H1 (cell line): ENCODE measurements at regions not wholly inside any gene's neighbourhood (a gene's known extent, or its start where the extent isn't known, plus 50 kb on each side); places are given as distances from the start of the nearest gene placed in this dataset.
A peak's percentile ranks its signal among the peaks of the same experiment; 100 is the strongest.

Experiments used
- CTCF ChIA-PET: fragments of 300-600 bp; sonication (Branson Sonifier 250); formaldehyde crosslinking; loops from one replicate; lab custom pipeline; 2021; ENCODE audit not compliant: partially characterized antibody; lab: Charles Lee
- POLR2A ChIA-PET: fragments of 300-600 bp; sonication (Branson Sonifier 250); formaldehyde crosslinking; loops from one replicate; lab custom pipeline; 2021; ENCODE audit warnings: inconsistent platforms; ENCODE audit not compliant: partially characterized antibody; lab: Charles Lee
- DNase-seq, 2 experiments: peaks; one replicate each; pipeline versions ENCODE4 v3.0.0 to v3.0.0-alpha.2; 2010 to 2022; ENCODE audit warnings: low spot score in 2 of 2, low read depth in 1 of 2, mixed read lengths in 1 of 2
- FAIRE-seq: peaks from 2 replicates; lab custom pipeline; 2011; peaks lifted over from hg19 to GRCh38; lab: Jason Lieb, UNC
- H2AFZ ChIP-seq: 2 replicates; pipeline ENCODE4 v1.8.1; 2012; ENCODE audit warnings: low read length, inconsistent platforms
- H2AK5ac ChIP-seq: 2 replicates; pipeline ENCODE4 v1.6.1; 2013; ENCODE audit warnings: low read depth, low read length
- H2BK120ac ChIP-seq: replicated peaks from 2 replicates; pipeline ENCODE3; 2013; ENCODE audit warnings: low read depth, low read length, inconsistent platforms
- H2BK12ac ChIP-seq: 2 replicates; pipeline ENCODE4 v1.6.1; 2013; ENCODE audit warnings: low read depth, low read length
- H2BK15ac ChIP-seq: 2 replicates; pipeline ENCODE4 v1.6.1; 2013; ENCODE audit warnings: low read length
- H2BK20ac ChIP-seq: 2 replicates; pipeline ENCODE4 v1.6.1; 2013; ENCODE audit warnings: low read length
- H2BK5ac ChIP-seq: 2 replicates; pipeline ENCODE4 v1.6.1; 2013; ENCODE audit warnings: low read depth, low read length
- H3K14ac ChIP-seq: 2 replicates; pipeline ENCODE4 v1.6.1; 2013; ENCODE audit warnings: inconsistent platforms; ENCODE audit not compliant: insufficient read length
- H3K18ac ChIP-seq: 2 replicates; pipeline ENCODE4 v1.6.1; 2013; ENCODE audit warnings: low read length; ENCODE audit errors: extremely low read depth
- H3K23ac ChIP-seq: 2 replicates; pipeline ENCODE4 v1.6.1; 2013; ENCODE audit warnings: inconsistent platforms; ENCODE audit not compliant: insufficient read length
- H3K23me2 ChIP-seq: 2 replicates; pipeline ENCODE4 v1.6.1; 2013; ENCODE audit warnings: low read depth, low read length
- H3K27ac ChIP-seq: 2 replicates; pipeline ENCODE4 v1.6.1; 2011; ENCODE audit warnings: low read depth, low read length, inconsistent platforms
- H3K27me3 ChIP-seq, 4 experiments: replicated peaks in 1 of 4; 1 replicate in 1 of 4; 2 replicates in 3 of 4; pipeline versions ENCODE4 v1.6.1 to v1.8.1; 2011 to 2013; ENCODE audit warnings: low read length in 3 of 4, mild to moderate bottlenecking in 3 of 4, inconsistent platforms in 2 of 4, mixed read lengths in 2 of 4, moderate library complexity in 1 of 4; ENCODE audit not compliant: control insufficient read depth in 3 of 4, insufficient read depth in 3 of 4; ENCODE audit errors: extremely low read depth in 1 of 4
- H3K36me3 ChIP-seq, 4 experiments: 2 replicates each; pipeline versions ENCODE4 v1.6.1 to v1.8.1; 2011 to 2013; ENCODE audit warnings: mild to moderate bottlenecking in 4 of 4, low read length in 3 of 4, moderate library complexity in 2 of 4, control low read depth in 1 of 4, inconsistent platforms in 1 of 4; ENCODE audit not compliant: insufficient read depth in 4 of 4, control insufficient read depth in 2 of 4
- H3K4ac ChIP-seq: replicated peaks from 2 replicates; pipeline ENCODE3; 2013; ENCODE audit warnings: low read length, low read depth, mixed read lengths, inconsistent platforms; ENCODE audit not compliant: insufficient read length
- H3K4me1 ChIP-seq, 4 experiments: replicated peaks in 1 of 4; 1 replicate in 1 of 4; 2 replicates in 3 of 4; pipeline versions ENCODE4 v1.6.1 to v1.8.1; 2011 to 2013; ENCODE audit warnings: low read length in 3 of 4, inconsistent platforms in 2 of 4, mixed read lengths in 1 of 4; ENCODE audit not compliant: insufficient read depth in 4 of 4, control insufficient read depth in 3 of 4
- H3K4me2 ChIP-seq, 2 experiments: 2 replicates each; pipeline versions ENCODE4 v1.6.1 to v1.8.1; 2011 to 2013; ENCODE audit warnings: low read depth in 2 of 2, low read length in 2 of 2, control low read depth in 1 of 2, inconsistent platforms in 1 of 2, mild to moderate bottlenecking in 1 of 2; ENCODE audit not compliant: insufficient read depth in 1 of 2
- H3K4me3 ChIP-seq, 4 experiments: fragments of 200-600, 300-600 bp in 1 of 4; sonication (generic), shearing (Covaris generic), sonication (Bioruptor Twin) in 1 of 4; 2 replicates each; pipeline versions ENCODE4 v1.5.1 to v1.8.1; 2011 to 2016; ENCODE audit warnings: low read length in 4 of 4, low read depth in 3 of 4, control low read depth in 2 of 4, inconsistent platforms in 2 of 4, mild to moderate bottlenecking in 2 of 4, mixed read lengths in 1 of 4, moderate library complexity in 1 of 4; ENCODE audit not compliant: insufficient read depth in 2 of 4; ENCODE audit errors: extremely low read depth in 1 of 4
- H3K56ac ChIP-seq: replicated peaks from 2 replicates; pipeline ENCODE3; 2013; ENCODE audit warnings: low read depth, mild to moderate bottlenecking, mixed read lengths, low read length, inconsistent platforms; ENCODE audit not compliant: insufficient read length
- H3K79me1 ChIP-seq: 2 replicates; pipeline ENCODE4 v1.6.1; 2013; ENCODE audit warnings: low read depth, low read length, control low read depth
- H3K79me2 ChIP-seq, 2 experiments: 2 replicates each; pipeline versions ENCODE4 v1.6.1 to v1.8.1; 2012 to 2013; ENCODE audit warnings: low read length in 2 of 2, mild to moderate bottlenecking in 2 of 2, inconsistent platforms in 1 of 2; ENCODE audit not compliant: insufficient read depth in 2 of 2, control insufficient read depth in 1 of 2
- H3K9ac ChIP-seq, 4 experiments: replicated peaks in 1 of 4; 1 replicate in 1 of 4; 2 replicates in 3 of 4; pipeline versions ENCODE4 v1.6.1 to v1.8.1; 2011 to 2013; ENCODE audit warnings: low read depth in 3 of 4, low read length in 3 of 4, control low read depth in 2 of 4, mild to moderate bottlenecking in 2 of 4, moderate library complexity in 2 of 4, inconsistent platforms in 1 of 4; ENCODE audit errors: extremely low read depth in 1 of 4
- H3K9me3 ChIP-seq, 2 experiments: 2 replicates each; pipeline versions ENCODE4 v1.6.1 to v1.8.1; 2012 to 2013; ENCODE audit warnings: mild to moderate bottlenecking in 2 of 2, moderate library complexity in 2 of 2, control low read depth in 1 of 2, inconsistent platforms in 1 of 2, low read depth in 1 of 2, low read length in 1 of 2, mixed read lengths in 1 of 2; ENCODE audit not compliant: insufficient read depth in 2 of 2
- H4K20me1 ChIP-seq, 2 experiments: replicated peaks in 1 of 2; 2 replicates each; pipeline versions ENCODE3 to v1.8.1; 2011 to 2013; ENCODE audit warnings: inconsistent platforms in 2 of 2, low read length in 2 of 2, mild to moderate bottlenecking in 1 of 2; ENCODE audit not compliant: insufficient read depth in 2 of 2, control insufficient read depth in 1 of 2
- H4K5ac ChIP-seq: 2 replicates; pipeline ENCODE4 v1.6.1; 2013; ENCODE audit warnings: low read length, low read depth, mixed read lengths, inconsistent platforms; ENCODE audit not compliant: insufficient read length
- H4K8ac ChIP-seq: 2 replicates; pipeline ENCODE4 v1.8.0; 2013; ENCODE audit warnings: mild to moderate bottlenecking, moderate library complexity, low read length, inconsistent platforms; ENCODE audit not compliant: insufficient read depth; ENCODE audit errors: extremely low read depth
- H4K91ac ChIP-seq: replicated peaks from 2 replicates; pipeline ENCODE3; 2013; ENCODE audit warnings: low read length, mixed read lengths, inconsistent platforms; ENCODE audit not compliant: insufficient read length
- RAD21 ChIP-seq, 2 experiments: IDR thresholded peaks in 1 of 2; conservative IDR thresholded peaks in 1 of 2; 2 replicates each; pipeline ENCODE4 v1.6.1; 2011; ENCODE audit warnings: low read depth in 2 of 2, low read length in 2 of 2, improper control_type of control experiment in 1 of 2, inconsistent platforms in 1 of 2, mild to moderate bottlenecking in 1 of 2, moderate library complexity in 1 of 2
- WGBS, 2 experiments: shearing (Covaris generic) in 1 of 2; methylation state at CpG; one replicate each; pipeline versions ENCODE4 v1.1.6 to v1.1.7; 2013 to 2015; ENCODE audit warnings: low lambda C conversion rate in 2 of 2, mixed read lengths in 2 of 2, inconsistent platforms in 1 of 2, low coverage in 1 of 2, missing lambda C conversion rate in 1 of 2; ENCODE audit not compliant: insufficient replicate concordance in 2 of 2, insufficient coverage in 1 of 2, insufficient read length in 1 of 2; ENCODE audit errors: extremely low coverage in 1 of 2, missing lambda C conversion rate in 1 of 2; 5-methylcytosine and 5-hydroxymethylcytosine counted together
- TF ChIP-seq, protein P1 (sequence below), 3 experiments: IDR thresholded peaks; 1 replicate in 2 of 3; 2 replicates in 1 of 3; pipeline versions ENCODE4 v1.5.1 to v1.6.1; 2011; ENCODE audit warnings: low read length in 3 of 3, mild to moderate bottlenecking in 3 of 3, inconsistent platforms in 2 of 3, low read depth in 1 of 3, moderate library complexity in 1 of 3; ENCODE audit not compliant: insufficient read depth in 1 of 3; ENCODE audit errors: control extremely low read depth in 1 of 3
- TF ChIP-seq, protein P2 (sequence below): IDR thresholded peaks from 2 replicates; pipeline ENCODE4 v1.6.1; 2012; ENCODE audit warnings: low read length, inconsistent platforms

DNA sequence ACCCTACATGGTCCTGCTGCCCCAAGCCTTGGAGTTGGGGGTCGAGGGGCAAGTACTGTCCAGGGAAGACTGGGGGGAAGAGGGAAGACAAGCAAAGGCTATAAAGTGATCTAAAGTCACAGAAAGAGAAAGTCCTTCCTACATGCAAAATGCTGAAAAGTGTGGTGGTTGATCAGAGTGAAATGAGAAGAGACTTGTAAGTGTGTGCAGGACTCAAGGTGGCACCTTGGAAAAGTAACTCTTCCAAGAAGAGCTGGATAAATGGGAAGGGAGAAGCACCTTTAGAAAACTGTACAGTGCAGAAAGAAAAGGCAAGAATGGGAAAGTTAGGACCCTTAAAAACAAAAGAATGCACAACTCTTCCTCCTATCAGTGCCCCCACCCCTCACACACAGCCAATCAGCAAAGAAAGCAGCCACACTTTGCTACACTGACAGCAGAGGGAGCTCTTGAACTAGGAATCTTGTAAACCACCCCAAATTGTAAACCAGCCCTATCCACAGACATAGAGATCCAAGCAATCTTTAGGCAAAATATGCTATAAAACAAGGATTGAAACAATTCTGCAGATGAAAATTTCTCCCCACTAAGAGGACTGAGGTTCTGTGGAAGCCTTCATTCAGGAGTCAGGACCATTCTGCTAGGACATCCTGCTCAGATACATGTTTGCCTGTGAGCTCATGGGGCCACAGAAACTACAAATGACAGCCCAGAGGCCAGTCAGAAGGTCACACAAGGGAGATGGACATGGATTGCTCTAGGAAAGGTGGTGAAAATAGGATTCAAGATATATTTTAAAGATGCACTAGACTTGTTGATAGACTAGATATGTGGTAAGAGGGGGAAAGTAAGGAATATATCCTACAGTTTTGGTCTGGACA, 146.4 kb downstream of the FTCDNL1 start:
- ChIA-PET CTCF (interaction anchor here (0.6 to 4.8 kb wide), 53 partner anchors 9 to 268 kb away, joined by 3 to 68 read pairs (median 3); no protein-coding TSS in a partner anchor), POLR2A (interaction anchor here (1.2 kb wide), 3 partner anchors 35 to 236 kb away, joined by 3 to 4 read pairs (median 3); no protein-coding TSS in a partner anchor)
- no peak overlapping the region for H2BK20ac ChIP-seq
- H3K18ac ChIP-seq = no peak overlapping the region
- H3K56ac ChIP-seq = no peak overlapping the region
- TF ChIP-seq RAD21 (IDR thresholded peaks at IDR 0.05 in 1 of 2, conservative IDR thresholded peaks at IDR 0.05 in 1 of 2; ENCODE audit: low read depth in 2 of 2, low read length in 2 of 2) = peak; percentile 92 to 96
- TF ChIP-seq, protein P1, sequence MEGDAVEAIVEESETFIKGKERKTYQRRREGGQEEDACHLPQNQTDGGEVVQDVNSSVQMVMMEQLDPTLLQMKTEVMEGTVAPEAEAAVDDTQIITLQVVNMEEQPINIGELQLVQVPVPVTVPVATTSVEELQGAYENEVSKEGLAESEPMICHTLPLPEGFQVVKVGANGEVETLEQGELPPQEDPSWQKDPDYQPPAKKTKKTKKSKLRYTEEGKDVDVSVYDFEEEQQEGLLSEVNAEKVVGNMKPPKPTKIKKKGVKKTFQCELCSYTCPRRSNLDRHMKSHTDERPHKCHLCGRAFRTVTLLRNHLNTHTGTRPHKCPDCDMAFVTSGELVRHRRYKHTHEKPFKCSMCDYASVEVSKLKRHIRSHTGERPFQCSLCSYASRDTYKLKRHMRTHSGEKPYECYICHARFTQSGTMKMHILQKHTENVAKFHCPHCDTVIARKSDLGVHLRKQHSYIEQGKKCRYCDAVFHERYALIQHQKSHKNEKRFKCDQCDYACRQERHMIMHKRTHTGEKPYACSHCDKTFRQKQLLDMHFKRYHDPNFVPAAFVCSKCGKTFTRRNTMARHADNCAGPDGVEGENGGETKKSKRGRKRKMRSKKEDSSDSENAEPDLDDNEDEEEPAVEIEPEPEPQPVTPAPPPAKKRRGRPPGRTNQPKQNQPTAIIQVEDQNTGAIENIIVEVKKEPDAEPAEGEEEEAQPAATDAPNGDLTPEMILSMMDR (IDR thresholded peaks at IDR 0.05; ENCODE audit: control extremely low read depth in 1 of 3, insufficient read depth in 1 of 3, low read depth in 1 of 3, low read length in 3 of 3) = peak; percentile 34 to 87 (median 85)
- TF ChIP-seq, protein P2, sequence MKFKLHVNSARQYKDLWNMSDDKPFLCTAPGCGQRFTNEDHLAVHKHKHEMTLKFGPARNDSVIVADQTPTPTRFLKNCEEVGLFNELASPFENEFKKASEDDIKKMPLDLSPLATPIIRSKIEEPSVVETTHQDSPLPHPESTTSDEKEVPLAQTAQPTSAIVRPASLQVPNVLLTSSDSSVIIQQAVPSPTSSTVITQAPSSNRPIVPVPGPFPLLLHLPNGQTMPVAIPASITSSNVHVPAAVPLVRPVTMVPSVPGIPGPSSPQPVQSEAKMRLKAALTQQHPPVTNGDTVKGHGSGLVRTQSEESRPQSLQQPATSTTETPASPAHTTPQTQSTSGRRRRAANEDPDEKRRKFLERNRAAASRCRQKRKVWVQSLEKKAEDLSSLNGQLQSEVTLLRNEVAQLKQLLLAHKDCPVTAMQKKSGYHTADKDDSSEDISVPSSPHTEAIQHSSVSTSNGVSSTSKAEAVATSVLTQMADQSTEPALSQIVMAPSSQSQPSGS = no peak
- H4K91ac ChIP-seq = no peak overlapping the region
- H3K79me2 ChIP-seq = no peaks in the 10 kb centered on the region
- no peak overlapping the region for H4K8ac ChIP-seq
- no peaks in the 10 kb centered on the region for H3K23me2 ChIP-seq
- H4K20me1 ChIP-seq = no peaks in the 10 kb centered on the region
- 100% methylated on average over 1 of the region's 1 CpG; no CpG with 5 or more reads in 1 of the 2 experiments for WGBS, 2 experiments
- H2BK15ac ChIP-seq = no peak overlapping the region
- H2AK5ac ChIP-seq = no peak overlapping the region
- H3K27ac ChIP-seq = no peak overlapping the region
- H3K27me3 ChIP-seq = no peaks in the 10 kb centered on the region
- H3K9me3 ChIP-seq = peaks cover 2 to 6% of the 10 kb centered on the region in 2 experiments; a peak in 2 of 4 replicates
- H3K4me3 ChIP-seq = no peak overlapping the region
- no peak overlapping the region for H3K4ac ChIP-seq
- H3K23ac ChIP-seq = no peak overlapping the region
- H2AFZ ChIP-seq = peak overlapping the region; percentile 76
- no peak overlapping the region for H3K14ac ChIP-seq
- no peaks in the 10 kb centered on the region for H3K79me1 ChIP-seq
- H3K4me1 ChIP-seq = no peaks in the 10 kb centered on the region
- peak; percentile 94 for FAIRE-seq
- no peak overlapping the region for H3K9ac ChIP-seq
- no peaks in the 10 kb centered on the region for H3K36me3 ChIP-seq
- H2BK5ac ChIP-seq = no peak overlapping the region
- no peak overlapping the region for H2BK120ac ChIP-seq
- DNase-seq = peak in 1 of 2 experiments; percentile 59
- no peak overlapping the region for H4K5ac ChIP-seq
- H2BK12ac ChIP-seq = no peak overlapping the region
- H3K4me2 ChIP-seq = no peak overlapping the region
